ENCODE measurements at regions not wholly inside any gene's neighbourhood (a gene's known extent, or its start where the extent isn't known, plus 50 kb on each side); places are given as distances from the start of the nearest gene placed in this dataset.

GRCh38 chr12:114742363-114742762 is 58.4 kb upstream of the TBX3 start:
- Histone ChIP-seq H3K9me2 (no peaks in the 10 kb centered on the region), H3K27ac (ENCODE audit: low read depth in 2 of 2, low read length in 1 of 2) (no peak overlapping the region), H3K9me3 (no peaks in the 10 kb centered on the region), H3K4me3 (ENCODE audit: low read depth in 2 of 2, low read length in 1 of 2) (no peak overlapping the region), H3K79me2 (ENCODE audit: insufficient read depth) (no peaks in the 10 kb centered on the region), H2AFZ (ENCODE audit: low read depth) (no peak overlapping the region), H3K9ac (no peak overlapping the region), H3K27me3 (ENCODE audit: insufficient read depth) (no peaks in the 10 kb centered on the region), H3K4me2 (no peak overlapping the region), H3K4me1 (ENCODE audit: control insufficient read depth in 1 of 2, insufficient read depth in 2 of 2, low read depth in 1 of 2, low read length in 1 of 2) (no peaks in the 10 kb centered on the region; a peak in 1 of 4 replicates), H3K36me3 (replicated peaks in 1 of 2; ENCODE audit: control insufficient read depth in 1 of 2, insufficient read depth in 2 of 2, low read length in 1 of 2) (no peaks in the 10 kb centered on the region), H3F3A (replicated peaks; ENCODE audit: insufficient read depth) (no peaks in the 10 kb centered on the region), H4K20me1 (ENCODE audit: insufficient read depth) (no peaks in the 10 kb centered on the region)
- ChIA-PET CTCF (interaction anchor here (0.6 kb wide), 1 partner anchor 115 kb away, joined by 3 read pairs; no protein-coding TSS in a partner anchor), POLR2A (no interaction called here)
- DNase-seq: peak; percentile 58
- WGBS (ENCODE audit: low lambda C conversion rate): 80% methylated on average over 9 of the region's 9 CpGs
- TF ChIP-seq TEAD4 (IDR thresholded peaks at IDR 0.05; ENCODE audit: borderline replicate concordance, insufficient read depth) (no peak), EZH2phosphoT487 (IDR thresholded peaks at IDR 0.05; ENCODE audit: borderline replicate concordance, low read depth) (no peak), YY1 (IDR thresholded peaks at IDR 0.05; ENCODE audit: low read depth) (no peak), FOXJ3 (CRISPR knock-in tag; IDR thresholded peaks at IDR 0.05) (no peak), SMC3 (IDR thresholded peaks at IDR 0.05; ENCODE audit: low read depth, low read length) (no peak), EP300 (IDR thresholded peaks at IDR 0.05; ENCODE audit: borderline replicate concordance in 1 of 2, low read depth in 1 of 2, low read length in 1 of 2) (no peak)

GRCh38 chr12:114741940-114742339 is 58.0 kb upstream of the TBX3 start:
- DNase-seq: no peak
- ChIA-PET POLR2A (interaction anchor here (0.5 kb wide), 1 partner anchor 73 kb away, joined by 3 read pairs; no protein-coding TSS in a partner anchor), CTCF (interaction anchor here (0.6 kb wide), 1 partner anchor 115 kb away, joined by 3 read pairs; no protein-coding TSS in a partner anchor)
- Histone ChIP-seq H3K9ac (no peak overlapping the region), H3K4me1 (ENCODE audit: control insufficient read depth in 1 of 2, insufficient read depth in 2 of 2, low read depth in 1 of 2, low read length in 1 of 2) (no peaks in the 10 kb centered on the region; a peak in 1 of 4 replicates), H3K27ac (ENCODE audit: low read depth in 2 of 2, low read length in 1 of 2) (no peak overlapping the region), H3K9me3 (no peaks in the 10 kb centered on the region), H3K4me2 (no peak overlapping the region), H3K4me3 (ENCODE audit: low read depth in 2 of 2, low read length in 1 of 2) (no peak overlapping the region), H3K9me2 (no peaks in the 10 kb centered on the region), H3K79me2 (ENCODE audit: insufficient read depth) (no peaks in the 10 kb centered on the region), H4K20me1 (ENCODE audit: insufficient read depth) (no peaks in the 10 kb centered on the region), H2AFZ (ENCODE audit: low read depth) (no peak overlapping the region), H3F3A (replicated peaks; ENCODE audit: insufficient read depth) (no peaks in the 10 kb centered on the region), H3K27me3 (ENCODE audit: insufficient read depth) (no peaks in the 10 kb centered on the region), H3K36me3 (replicated peaks in 1 of 2; ENCODE audit: control insufficient read depth in 1 of 2, insufficient read depth in 2 of 2, low read length in 1 of 2) (no peaks in the 10 kb centered on the region)
- TF ChIP-seq YY1 (IDR thresholded peaks at IDR 0.05; ENCODE audit: low read depth) (no peak), TEAD4 (IDR thresholded peaks at IDR 0.05; ENCODE audit: borderline replicate concordance, insufficient read depth) (no peak), NRF1 (IDR thresholded peaks at IDR 0.05; ENCODE audit: low read depth, low read length) (no peak), RCOR1 (IDR thresholded peaks at IDR 0.05; ENCODE audit: low read length) (no peak)
- WGBS (ENCODE audit: low lambda C conversion rate): 98% methylated on average over 4 of the region's 4 CpGs

GRCh38 chr12:114740448-114740847 is 56.5 kb upstream of the TBX3 start:
- H3K9me3 ChIP-seq: no peaks in the 10 kb centered on the region
- H3K27me3 ChIP-seq (ENCODE audit: insufficient read depth): no peaks in the 10 kb centered on the region
- WGBS (ENCODE audit: low lambda C conversion rate): 82% methylated on average over 6 of the region's 7 CpGs
- no peak overlapping the region for H3K9ac ChIP-seq
- no peak overlapping the region for H3K27ac ChIP-seq (ENCODE audit: low read depth in 2 of 2, low read length in 1 of 2)
- H3F3A ChIP-seq (replicated peaks; ENCODE audit: insufficient read depth): no peaks in the 10 kb centered on the region
- H3K79me2 ChIP-seq (ENCODE audit: insufficient read depth): no peaks in the 10 kb centered on the region
- H2AFZ ChIP-seq (ENCODE audit: low read depth): no peak overlapping the region
- H3K36me3 ChIP-seq (replicated peaks in 1 of 2; ENCODE audit: control insufficient read depth in 1 of 2, insufficient read depth in 2 of 2, low read length in 1 of 2): no peaks in the 10 kb centered on the region
- ChIA-PET CTCF (interaction anchor here (1.0 kb wide), 1 partner anchor 1013 kb away, joined by 3 read pairs; no protein-coding TSS in a partner anchor), POLR2A (no interaction called here)
- no peaks in the 10 kb centered on the region for H4K20me1 ChIP-seq (ENCODE audit: insufficient read depth)
- no peak overlapping the region for H3K4me3 ChIP-seq (ENCODE audit: low read depth in 2 of 2, low read length in 1 of 2)
- no peak overlapping the region for H3K4me2 ChIP-seq
- DNase-seq: no peak
- H3K4me1 ChIP-seq (ENCODE audit: control insufficient read depth in 1 of 2, insufficient read depth in 2 of 2, low read depth in 1 of 2, low read length in 1 of 2): no peaks in the 10 kb centered on the region; a peak in 1 of 4 replicates
- H3K9me2 ChIP-seq: no peaks in the 10 kb centered on the region
- TF ChIP-seq RFX5 (IDR thresholded peaks at IDR 0.05; ENCODE audit: low read length): no peak
- TF ChIP-seq USF2 (IDR thresholded peaks at IDR 0.05; ENCODE audit: borderline replicate concordance, low read depth, low read length): no peak
- TF ChIP-seq POLR2AphosphoS5 (IDR thresholded peaks at IDR 0.05; ENCODE audit: low read depth, low read length): no peak
- no peak for TF ChIP-seq YY1 (IDR thresholded peaks at IDR 0.05; ENCODE audit: low read depth)
- no peak for TF ChIP-seq EP300 (IDR thresholded peaks at IDR 0.05; ENCODE audit: borderline replicate concordance in 1 of 2, low read depth in 1 of 2, low read length in 1 of 2)
- no peak for TF ChIP-seq PBX3 (IDR thresholded peaks at IDR 0.05)
- no peak for TF ChIP-seq SIN3A (IDR thresholded peaks at IDR 0.05; ENCODE audit: borderline replicate concordance, low read depth, low read length)
- no peak for TF ChIP-seq FOXJ3 (CRISPR knock-in tag; IDR thresholded peaks at IDR 0.05)
- TF ChIP-seq IRF3 (IDR thresholded peaks at IDR 0.05; ENCODE audit: low read depth, low read length): no peak
- TF ChIP-seq NRF1 (IDR thresholded peaks at IDR 0.05; ENCODE audit: low read depth, low read length): no peak
- no peak for TF ChIP-seq GATA2 (CRISPR knock-in tag; IDR thresholded peaks at IDR 0.05)
- TF ChIP-seq ZBTB33 (IDR thresholded peaks at IDR 0.05; ENCODE audit: borderline replicate concordance, low read depth): no peak

Data from SK-N-SH (cell line).